Neural progenitor cell (in vitro differentiated cells): ENCODE measurements at regions not wholly inside any gene's neighbourhood (a gene's known extent, or its start where the extent isn't known, plus 50 kb on each side); places are given as distances from the start of the nearest gene placed in this dataset.

Experiments
- CTCF ChIP-seq: fragments of 200-600 bp; sonication (generic); IDR thresholded peaks from 2 replicates; pipeline ENCODE4 v1.5.1; 2017; ENCODE audit warnings: antibody characterized with exemption, mild to moderate bottlenecking
- EZH2 ChIP-seq: fragments of 200-600 bp; sonication (generic); IDR thresholded peaks from 2 replicates; pipeline ENCODE4 v1.6.1; 2017; ENCODE audit warnings: antibody characterized with exemption, mild to moderate bottlenecking, moderate library complexity

GRCh38 chr13:80036845-80037504 is 304.0 kb downstream of the SPRY2 start:
- TF ChIP-seq CTCF (no peak), EZH2 (no peak)
